GM23338 (cell line): ENCODE measurements at regions not wholly inside any gene's neighbourhood (a gene's known extent, or its start where the extent isn't known, plus 50 kb on each side); places are given as distances from the start of the nearest gene placed in this dataset.

Source experiments
- ATAC-seq: fragments of 200-7000 bp; cut with Tn5 transposase; 3 replicates; pipeline ENCODE4 v1.9.1; 2020
- DNase-seq: peaks from one replicate; pipeline ENCODE4 v3.0.0-alpha.2; 2015; ENCODE audit warnings: low spot score
- H2AFZ ChIP-seq: fragments of 200-600 bp; sonication (generic); 2 replicates; pipeline ENCODE4 v1.8.0; 2016; ENCODE audit warnings: antibody characterized with exemption, mild to moderate bottlenecking, moderate library complexity
- H3F3A ChIP-seq: fragments of 200-600 bp; sonication (generic); replicated peaks from 2 replicates; pipeline ENCODE4 v1.8.0; 2017; ENCODE audit warnings: antibody characterized with exemption, mixed run types, low read depth
- H3K27ac ChIP-seq: fragments of 200-600 bp; sonication (generic); 2 replicates; pipeline ENCODE4 v1.6.1; 2016; ENCODE audit warnings: low read depth
- H3K27me3 ChIP-seq: fragments of 200-600 bp; sonication (generic); 2 replicates; pipeline ENCODE4 v1.8.0; 2016; ENCODE audit warnings: mild to moderate bottlenecking, mixed run types, moderate library complexity; ENCODE audit not compliant: insufficient read depth
- H3K36me3 ChIP-seq: fragments of 200-600 bp; sonication (generic); 2 replicates; pipeline ENCODE4 v1.8.0; 2016; ENCODE audit warnings: mild to moderate bottlenecking; ENCODE audit not compliant: insufficient read depth
- H3K4me1 ChIP-seq: fragments of 200-600 bp; sonication (generic); 2 replicates; pipeline ENCODE4 v1.8.0; 2016; ENCODE audit warnings: mild to moderate bottlenecking, moderate library complexity; ENCODE audit not compliant: insufficient read depth
- H3K4me2 ChIP-seq: fragments of 200-600 bp; sonication (generic); 2 replicates; pipeline ENCODE4 v1.7.1; 2017; ENCODE audit warnings: mixed run types
- H3K4me3 ChIP-seq: fragments of 200-600 bp; sonication (generic); 2 replicates; pipeline ENCODE4 v1.6.1; 2016; ENCODE audit warnings: mixed run types
- H3K79me2 ChIP-seq: fragments of 200-600 bp; sonication (generic); replicated peaks from 2 replicates; pipeline ENCODE4 v1.8.0; 2017; ENCODE audit warnings: mild to moderate bottlenecking; ENCODE audit not compliant: insufficient read depth
- H3K9me2 ChIP-seq: fragments of 200-600 bp; sonication (generic); 2 replicates; pipeline ENCODE4 v1.8.0; 2017; ENCODE audit not compliant: insufficient read depth
- H4K20me1 ChIP-seq: fragments of 200-600 bp; sonication (generic); replicated peaks from 2 replicates; pipeline ENCODE4 v1.8.0; 2017; ENCODE audit warnings: mild to moderate bottlenecking; ENCODE audit not compliant: insufficient read depth
- H3K27ac Mint-ChIP-seq: 2 replicates; pipeline ENCODE4 v1.8.0; 2020; ENCODE audit warnings: inconsistent platforms, mild to moderate bottlenecking, moderate library complexity, mixed read lengths
- H3K27me3 Mint-ChIP-seq: 3 replicates; pipeline ENCODE4 v1.8.0; 2022; ENCODE audit warnings: low read depth, mild to moderate bottlenecking, moderate library complexity, mixed read lengths, inconsistent platforms; ENCODE audit not compliant: insufficient read depth, poor library complexity
- H3K36me3 Mint-ChIP-seq: 3 replicates; pipeline ENCODE4 v1.8.0; 2021; ENCODE audit warnings: low read depth, mild to moderate bottlenecking, inconsistent platforms, moderate library complexity, mixed read lengths
- H3K4me1 Mint-ChIP-seq: 3 replicates; pipeline ENCODE4 v1.8.0; 2020; ENCODE audit warnings: mild to moderate bottlenecking, inconsistent platforms, mixed read lengths
- H3K4me3 Mint-ChIP-seq: 3 replicates; pipeline ENCODE4 v1.8.0; 2021; ENCODE audit warnings: moderate library complexity, mild to moderate bottlenecking, inconsistent platforms, mixed read lengths
- H3K9me3 Mint-ChIP-seq: 3 replicates; pipeline ENCODE4 v1.8.0; 2020; ENCODE audit warnings: moderate library complexity, mild to moderate bottlenecking, inconsistent platforms, mixed read lengths
- CREB1 ChIP-seq: fragments of 250-450 bp; sonication (Bioruptor Pico); IDR thresholded peaks from 2 replicates; pipeline ENCODE4 v1.5.0; 2020; ENCODE audit warnings: low read depth, mild to moderate bottlenecking, moderate library complexity
- EZH2 ChIP-seq: fragments of 200-600 bp; sonication (generic); IDR thresholded peaks from one replicate; pipeline ENCODE4 v1.8.0; 2017; ENCODE audit warnings: antibody characterized with exemption, mild to moderate bottlenecking, low read depth; ENCODE audit not compliant: unreplicated experiment
- EZH2phosphoT487 ChIP-seq: fragments of 200-600 bp; sonication (generic); IDR thresholded peaks from one replicate; pipeline ENCODE4 v1.8.1; 2018; ENCODE audit warnings: antibody characterized with exemption; ENCODE audit not compliant: unreplicated experiment
- JUNB ChIP-seq: IDR thresholded peaks from one replicate; pipeline ENCODE4 v1.6.1; 2016; ENCODE audit warnings: antibody characterized with exemption; ENCODE audit not compliant: unreplicated experiment
- NANOG ChIP-seq: IDR thresholded peaks from 2 replicates; pipeline ENCODE4 v1.6.1; 2016; ENCODE audit warnings: antibody characterized with exemption, borderline replicate concordance
- POLR2AphosphoS5 ChIP-seq: IDR thresholded peaks from 2 replicates; pipeline ENCODE4 v1.6.1; 2016; ENCODE audit warnings: antibody characterized with exemption, low read depth
- REST ChIP-seq: IDR thresholded peaks from one replicate; pipeline ENCODE4 v1.6.1; 2018; ENCODE audit warnings: antibody characterized with exemption; ENCODE audit not compliant: unreplicated experiment
- STAT1 ChIP-seq: IDR thresholded peaks from one replicate; pipeline ENCODE4 v1.6.1; 2016; ENCODE audit warnings: antibody characterized with exemption; ENCODE audit not compliant: unreplicated experiment
- ZNF114 ChIP-seq: fragments of 250-450 bp; sonication (Bioruptor Pico); IDR thresholded peaks from 2 replicates; pipeline ENCODE4 v1.5.0; 2020; ENCODE audit warnings: mild to moderate bottlenecking, moderate library complexity
- ZNF331 ChIP-seq: fragments of 250-450 bp; sonication (Bioruptor Pico); IDR thresholded peaks from 2 replicates; pipeline ENCODE4 v1.5.0; 2020; ENCODE audit warnings: low read depth, mild to moderate bottlenecking, moderate library complexity
- TF ChIP-seq, protein P1 (sequence below), 2 experiments: fragments of 200-600 bp in 1 of 2; sonication (generic) in 1 of 2; conservative IDR thresholded peaks; 2 replicates each; pipeline versions ENCODE4 v1.5.1 to v1.6.1; 2016 to 2017; ENCODE audit warnings: antibody characterized with exemption in 2 of 2, low read depth in 2 of 2, mild to moderate bottlenecking in 2 of 2, moderate library complexity in 1 of 2
- TF ChIP-seq, protein P2 (sequence below): IDR thresholded peaks from 2 replicates; pipeline ENCODE4 v1.6.1; 2016; ENCODE audit warnings: antibody characterized with exemption

GRCh38 chr16:85265810-85266209 lies 153.5 kb upstream of the CIBAR2 start (continued):
- TF ChIP-seq, protein P1, sequence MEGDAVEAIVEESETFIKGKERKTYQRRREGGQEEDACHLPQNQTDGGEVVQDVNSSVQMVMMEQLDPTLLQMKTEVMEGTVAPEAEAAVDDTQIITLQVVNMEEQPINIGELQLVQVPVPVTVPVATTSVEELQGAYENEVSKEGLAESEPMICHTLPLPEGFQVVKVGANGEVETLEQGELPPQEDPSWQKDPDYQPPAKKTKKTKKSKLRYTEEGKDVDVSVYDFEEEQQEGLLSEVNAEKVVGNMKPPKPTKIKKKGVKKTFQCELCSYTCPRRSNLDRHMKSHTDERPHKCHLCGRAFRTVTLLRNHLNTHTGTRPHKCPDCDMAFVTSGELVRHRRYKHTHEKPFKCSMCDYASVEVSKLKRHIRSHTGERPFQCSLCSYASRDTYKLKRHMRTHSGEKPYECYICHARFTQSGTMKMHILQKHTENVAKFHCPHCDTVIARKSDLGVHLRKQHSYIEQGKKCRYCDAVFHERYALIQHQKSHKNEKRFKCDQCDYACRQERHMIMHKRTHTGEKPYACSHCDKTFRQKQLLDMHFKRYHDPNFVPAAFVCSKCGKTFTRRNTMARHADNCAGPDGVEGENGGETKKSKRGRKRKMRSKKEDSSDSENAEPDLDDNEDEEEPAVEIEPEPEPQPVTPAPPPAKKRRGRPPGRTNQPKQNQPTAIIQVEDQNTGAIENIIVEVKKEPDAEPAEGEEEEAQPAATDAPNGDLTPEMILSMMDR (conservative IDR thresholded peaks at IDR 0.05; ENCODE audit: low read depth in 2 of 2) = no peak
- TF ChIP-seq EZH2 (no peak), EZH2phosphoT487 (no peak), CREB1 (CRISPR knock-in tag) (no peak), ZNF114 (CRISPR knock-in tag) (no peak), REST (no peak)
- TF ChIP-seq, protein P2, sequence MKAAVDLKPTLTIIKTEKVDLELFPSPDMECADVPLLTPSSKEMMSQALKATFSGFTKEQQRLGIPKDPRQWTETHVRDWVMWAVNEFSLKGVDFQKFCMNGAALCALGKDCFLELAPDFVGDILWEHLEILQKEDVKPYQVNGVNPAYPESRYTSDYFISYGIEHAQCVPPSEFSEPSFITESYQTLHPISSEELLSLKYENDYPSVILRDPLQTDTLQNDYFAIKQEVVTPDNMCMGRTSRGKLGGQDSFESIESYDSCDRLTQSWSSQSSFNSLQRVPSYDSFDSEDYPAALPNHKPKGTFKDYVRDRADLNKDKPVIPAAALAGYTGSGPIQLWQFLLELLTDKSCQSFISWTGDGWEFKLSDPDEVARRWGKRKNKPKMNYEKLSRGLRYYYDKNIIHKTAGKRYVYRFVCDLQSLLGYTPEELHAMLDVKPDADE = no peak

GRCh38 chr16:85266857-85267256 lies 154.6 kb upstream of the CIBAR2 start:
- Histone ChIP-seq H3K4me1 (no peaks in the 10 kb centered on the region), H3K27ac (no peak overlapping the region), H3K4me2 (no peak overlapping the region), H3K36me3 (no peaks in the 10 kb centered on the region), H4K20me1 (peaks cover 8% of the 10 kb centered on the region), H2AFZ (no peak overlapping the region), H3K27me3 (no peaks in the 10 kb centered on the region), H3K79me2 (no peaks in the 10 kb centered on the region), H3F3A (0 out of 2 replicates have a peak, but pooled peaks cover 2% of the 10 kb centered on the region), H3K9me2 (no peaks in the 10 kb centered on the region), H3K4me3 (no peak overlapping the region)
- H3K36me3 Mint-ChIP-seq = no peaks in the 10 kb centered on the region; the same call in 2 of the 3 replicates
- no peak overlapping the region for H3K4me3 Mint-ChIP-seq
- no peak for DNase-seq
- H3K27ac Mint-ChIP-seq = no peak overlapping the region
- peaks cover 12% of the 10 kb centered on the region for H3K27me3 Mint-ChIP-seq
- no peak for ATAC-seq
- peaks cover 11% of the 10 kb centered on the region; the same call in 2 of the 3 replicates for H3K4me1 Mint-ChIP-seq
- H3K9me3 Mint-ChIP-seq = no peaks in the 10 kb centered on the region
- TF ChIP-seq, protein P1 (conservative IDR thresholded peaks at IDR 0.05; ENCODE audit: low read depth in 2 of 2) = no peak
- TF ChIP-seq ZNF114 (CRISPR knock-in tag) (no peak), EZH2phosphoT487 (no peak), STAT1 (no peak), JUNB (no peak), ZNF331 (no peak), CREB1 (CRISPR knock-in tag) (no peak), POLR2AphosphoS5 (no peak), NANOG (no peak)
- TF ChIP-seq, protein P2 = no peak
